Breast epithelium (tissue), 3 donors: ENCODE measurements at regions not wholly inside any gene's neighbourhood (a gene's known extent, or its start where the extent isn't known, plus 50 kb on each side); places are given as distances from the start of the nearest gene placed in this dataset.

Source experiments
- CTCF ChIP-seq, 3 donors: fragments of 450-650 bp; IDR thresholded peaks; one replicate each; pipeline ENCODE4 v1.5.1; 2016 to 2017; ENCODE audit warnings: antibody characterized with exemption in 3 of 3, mild to moderate bottlenecking in 3 of 3, moderate library complexity in 3 of 3
- POLR2A ChIP-seq: fragments of 450-650 bp; IDR thresholded peaks from one replicate; pipeline ENCODE4 v1.6.1; 2016; ENCODE audit warnings: antibody characterized with exemption, mild to moderate bottlenecking, moderate library complexity
- POLR2AphosphoS5 ChIP-seq, 3 donors: sonication (generic); formaldehyde crosslinking; IDR thresholded peaks; one replicate each; pipeline ENCODE4 v1.6.1; 2017; ENCODE audit warnings: antibody characterized with exemption in 3 of 3

- TF ChIP-seq CTCF (IDR thresholded peaks at IDR 0.05): no peak
- no peak for TF ChIP-seq POLR2A
- TF ChIP-seq POLR2AphosphoS5 (IDR thresholded peaks at IDR 0.05): no peak
These were observed 277.5 kb upstream of the P2RY1 start for GRCh38 chr3:152557302-152557999.
